Astrocyte (in vitro differentiated cells and primary cell): ENCODE measurements at regions not wholly inside any gene's neighbourhood (a gene's known extent, or its start where the extent isn't known, plus 50 kb on each side); places are given as distances from the start of the nearest gene placed in this dataset.

Experiments
- DNase-seq: peaks from one replicate; pipeline ENCODE4 v3.0.0-alpha.2; 2010; ENCODE audit warnings: low read depth
- FAIRE-seq: peaks from 2 replicates; lab custom pipeline; 2011; peaks lifted over from hg19 to GRCh38; lab: Jason Lieb, UNC
- H2AFZ ChIP-seq: 2 replicates; pipeline ENCODE4 v1.6.0; 2012; ENCODE audit warnings: low read depth, low read length, inconsistent platforms
- H3K27ac ChIP-seq: 2 replicates; pipeline ENCODE4 v1.5.1; 2011; ENCODE audit warnings: low read depth, low read length, inconsistent platforms
- H3K27me3 ChIP-seq: 2 replicates; pipeline ENCODE4 v1.6.0; 2011; ENCODE audit warnings: low read length, inconsistent platforms; ENCODE audit not compliant: insufficient read depth
- H3K36me3 ChIP-seq: 2 replicates; pipeline ENCODE4 v1.5.1; 2011; ENCODE audit warnings: low read length, inconsistent platforms; ENCODE audit not compliant: insufficient read depth
- H3K4me1 ChIP-seq: 2 replicates; pipeline ENCODE4 v1.5.1; 2011; ENCODE audit warnings: low read length, inconsistent platforms; ENCODE audit not compliant: insufficient read depth
- H3K4me2 ChIP-seq: 2 replicates; pipeline ENCODE4 v1.6.0; 2012; ENCODE audit warnings: low read length, inconsistent platforms
- H3K4me3 ChIP-seq: 2 replicates; pipeline ENCODE4 v1.5.1; 2011; ENCODE audit warnings: low read depth, mild to moderate bottlenecking, low read length, inconsistent platforms; ENCODE audit not compliant: insufficient read depth
- H3K79me2 ChIP-seq: 2 replicates; pipeline ENCODE4 v1.6.0; 2012; ENCODE audit warnings: mild to moderate bottlenecking, low read length, inconsistent platforms; ENCODE audit not compliant: insufficient read depth
- H3K9ac ChIP-seq: 2 replicates; pipeline ENCODE4 v1.6.0; 2012; ENCODE audit warnings: mild to moderate bottlenecking, low read length, inconsistent platforms
- H3K9me3 ChIP-seq: 2 replicates; pipeline ENCODE4 v1.5.1; 2012; ENCODE audit warnings: low read depth, mild to moderate bottlenecking, low read length, inconsistent platforms; ENCODE audit not compliant: insufficient read depth
- H4K20me1 ChIP-seq: 2 replicates; pipeline ENCODE4 v1.6.0; 2012; ENCODE audit warnings: low read length, inconsistent platforms; ENCODE audit not compliant: insufficient read depth
- H3K27ac Mint-ChIP-seq: one replicate; pipeline ENCODE4 v1.8.0; 2021; ENCODE audit warnings: mild to moderate bottlenecking, mixed read lengths; ENCODE audit not compliant: unreplicated experiment
- H3K27me3 Mint-ChIP-seq: one replicate; pipeline ENCODE4 v1.8.0; 2021; ENCODE audit warnings: low read depth, mixed read lengths; ENCODE audit not compliant: unreplicated experiment
- H3K36me3 Mint-ChIP-seq: one replicate; pipeline ENCODE4 v1.8.0; 2021; ENCODE audit warnings: low read depth, mixed read lengths; ENCODE audit not compliant: unreplicated experiment
- H3K4me1 Mint-ChIP-seq: one replicate; pipeline ENCODE4 v1.8.0; 2021; ENCODE audit warnings: low read depth, mixed read lengths; ENCODE audit not compliant: unreplicated experiment
- H3K4me3 Mint-ChIP-seq: one replicate; pipeline ENCODE4 v1.8.0; 2021; ENCODE audit warnings: mild to moderate bottlenecking, moderate library complexity, mixed read lengths; ENCODE audit not compliant: unreplicated experiment
- H3K9me3 Mint-ChIP-seq: one replicate; pipeline ENCODE4 v1.8.0; 2021; ENCODE audit warnings: mild to moderate bottlenecking, mixed read lengths; ENCODE audit not compliant: unreplicated experiment
- EZH2 ChIP-seq: IDR thresholded peaks from 2 replicates; pipeline ENCODE4 v1.6.1; 2012; ENCODE audit warnings: mild to moderate bottlenecking, low read length, inconsistent platforms; ENCODE audit not compliant: insufficient read depth
- TF ChIP-seq, protein P1 (sequence below): IDR thresholded peaks from 2 replicates; pipeline ENCODE4 v1.5.1; 2011; ENCODE audit warnings: low read depth, mild to moderate bottlenecking, inconsistent platforms, low read length, moderate library complexity; ENCODE audit not compliant: insufficient read depth

- no peak for DNase-seq
- Histone ChIP-seq H4K20me1 (no peaks in the 10 kb centered on the region), H3K9me3 (no peaks in the 10 kb centered on the region), H3K4me1 (no peaks in the 10 kb centered on the region), H3K4me2 (peak overlapping the region; percentile 47), H3K27me3 (peaks cover 4% of the 10 kb centered on the region), H3K79me2 (no peaks in the 10 kb centered on the region), H3K4me3 (no peak overlapping the region), H3K36me3 (no peaks in the 10 kb centered on the region), H2AFZ (no peak overlapping the region), H3K9ac (no peak overlapping the region), H3K27ac (no peak overlapping the region)
- no peak for TF ChIP-seq EZH2
- TF ChIP-seq, protein P1, sequence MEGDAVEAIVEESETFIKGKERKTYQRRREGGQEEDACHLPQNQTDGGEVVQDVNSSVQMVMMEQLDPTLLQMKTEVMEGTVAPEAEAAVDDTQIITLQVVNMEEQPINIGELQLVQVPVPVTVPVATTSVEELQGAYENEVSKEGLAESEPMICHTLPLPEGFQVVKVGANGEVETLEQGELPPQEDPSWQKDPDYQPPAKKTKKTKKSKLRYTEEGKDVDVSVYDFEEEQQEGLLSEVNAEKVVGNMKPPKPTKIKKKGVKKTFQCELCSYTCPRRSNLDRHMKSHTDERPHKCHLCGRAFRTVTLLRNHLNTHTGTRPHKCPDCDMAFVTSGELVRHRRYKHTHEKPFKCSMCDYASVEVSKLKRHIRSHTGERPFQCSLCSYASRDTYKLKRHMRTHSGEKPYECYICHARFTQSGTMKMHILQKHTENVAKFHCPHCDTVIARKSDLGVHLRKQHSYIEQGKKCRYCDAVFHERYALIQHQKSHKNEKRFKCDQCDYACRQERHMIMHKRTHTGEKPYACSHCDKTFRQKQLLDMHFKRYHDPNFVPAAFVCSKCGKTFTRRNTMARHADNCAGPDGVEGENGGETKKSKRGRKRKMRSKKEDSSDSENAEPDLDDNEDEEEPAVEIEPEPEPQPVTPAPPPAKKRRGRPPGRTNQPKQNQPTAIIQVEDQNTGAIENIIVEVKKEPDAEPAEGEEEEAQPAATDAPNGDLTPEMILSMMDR: no peak
- Mint-ChIP-seq H3K4me1 (peaks cover 3% of the 10 kb centered on the region), H3K4me3 (no peak overlapping the region), H3K9me3 (peaks cover 12% of the 10 kb centered on the region), H3K27me3 (peaks cover 23% of the 10 kb centered on the region), H3K36me3 (no peaks in the 10 kb centered on the region), H3K27ac (no peak overlapping the region)
- FAIRE-seq: no peak
Measured at GRCh38 chr11:72519220-72519881, 85.0 kb upstream of the CLPB start.

DNA sequence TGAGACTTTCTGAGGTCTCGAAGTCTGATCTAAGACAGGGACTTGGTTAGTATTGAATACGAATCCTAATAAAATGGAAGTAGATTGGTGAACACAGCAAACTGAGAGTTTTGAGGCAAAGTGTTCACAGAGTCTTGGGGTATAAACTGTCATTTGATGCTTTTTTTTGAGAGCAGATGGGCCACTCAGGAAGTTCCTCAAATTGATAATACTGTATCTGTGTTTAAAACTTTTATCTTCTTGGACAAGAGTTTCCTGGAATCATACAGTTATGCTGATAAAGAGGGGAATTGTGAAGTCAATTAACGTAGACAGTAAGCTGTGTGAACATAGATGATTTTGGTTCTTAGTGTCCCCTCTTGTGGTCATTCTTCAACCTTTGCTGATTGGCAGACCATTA, 80.0 kb upstream of the CLPB start:
- Mint-ChIP-seq H3K36me3 (peaks cover 8% of the 10 kb centered on the region), H3K4me1 (no peaks in the 10 kb centered on the region), H3K9me3 (peaks cover 36% of the 10 kb centered on the region), H3K4me3 (no peak overlapping the region), H3K27ac (no peak overlapping the region), H3K27me3 (peaks cover 3% of the 10 kb centered on the region)
- H3K4me3 ChIP-seq: no peak overlapping the region
- no peak overlapping the region for H3K9ac ChIP-seq
- no peaks in the 10 kb centered on the region for H3K36me3 ChIP-seq
- H3K4me2 ChIP-seq: no peak overlapping the region
- peaks cover 3% of the 10 kb centered on the region for H3K27me3 ChIP-seq
- H3K27ac ChIP-seq: no peak overlapping the region
- no peaks in the 10 kb centered on the region for H3K4me1 ChIP-seq
- H3K79me2 ChIP-seq: no peaks in the 10 kb centered on the region
- DNase-seq (no peak), FAIRE-seq (no peak)
- peaks cover 13% of the 10 kb centered on the region for H3K9me3 ChIP-seq
- no peaks in the 10 kb centered on the region for H4K20me1 ChIP-seq
- H2AFZ ChIP-seq: no peak overlapping the region
- TF ChIP-seq, protein P1: no peak
- no peak for TF ChIP-seq EZH2

- Mint-ChIP-seq H3K27me3 (peaks cover 3% of the 10 kb centered on the region), H3K9me3 (peaks cover 38% of the 10 kb centered on the region), H3K4me1 (no peaks in the 10 kb centered on the region), H3K27ac (no peak overlapping the region), H3K36me3 (peaks cover 8% of the 10 kb centered on the region), H3K4me3 (no peak overlapping the region)
- Histone ChIP-seq H3K79me2 (no peaks in the 10 kb centered on the region), H3K9ac (no peak overlapping the region), H3K4me1 (no peaks in the 10 kb centered on the region), H3K4me3 (no peak overlapping the region), H3K27me3 (no peaks in the 10 kb centered on the region), H4K20me1 (no peaks in the 10 kb centered on the region), H3K9me3 (peaks cover 13% of the 10 kb centered on the region), H3K27ac (no peak overlapping the region), H3K4me2 (no peak overlapping the region), H3K36me3 (no peaks in the 10 kb centered on the region), H2AFZ (no peak overlapping the region)
- FAIRE-seq (no peak), DNase-seq (no peak)
- TF ChIP-seq EZH2: no peak
- TF ChIP-seq, protein P1: no peak
Measured at GRCh38 chr11:72513411-72513810, 79.1 kb upstream of the CLPB start.
